HG02970 (cell line): ENCODE measurements at regions not wholly inside any gene's neighbourhood (a gene's known extent, or its start where the extent isn't known, plus 50 kb on each side); places are given as distances from the start of the nearest gene placed in this dataset.
"Not testable (repeated sequence)": the region's sequence is repeated elsewhere in the genome, so short reads cannot be mapped to it uniquely, and the experiment has no call there.

Experiments used
- ATAC-seq: cut with Tn5 transposase; IDR thresholded peaks from one replicate; pipeline ENCODE4 v1.9.1; 2021; ENCODE audit warnings: mild to moderate bottlenecking, moderate library complexity, moderate number of reproducible peaks; ENCODE audit not compliant: unreplicated experiment, low FRiP score

DNA sequence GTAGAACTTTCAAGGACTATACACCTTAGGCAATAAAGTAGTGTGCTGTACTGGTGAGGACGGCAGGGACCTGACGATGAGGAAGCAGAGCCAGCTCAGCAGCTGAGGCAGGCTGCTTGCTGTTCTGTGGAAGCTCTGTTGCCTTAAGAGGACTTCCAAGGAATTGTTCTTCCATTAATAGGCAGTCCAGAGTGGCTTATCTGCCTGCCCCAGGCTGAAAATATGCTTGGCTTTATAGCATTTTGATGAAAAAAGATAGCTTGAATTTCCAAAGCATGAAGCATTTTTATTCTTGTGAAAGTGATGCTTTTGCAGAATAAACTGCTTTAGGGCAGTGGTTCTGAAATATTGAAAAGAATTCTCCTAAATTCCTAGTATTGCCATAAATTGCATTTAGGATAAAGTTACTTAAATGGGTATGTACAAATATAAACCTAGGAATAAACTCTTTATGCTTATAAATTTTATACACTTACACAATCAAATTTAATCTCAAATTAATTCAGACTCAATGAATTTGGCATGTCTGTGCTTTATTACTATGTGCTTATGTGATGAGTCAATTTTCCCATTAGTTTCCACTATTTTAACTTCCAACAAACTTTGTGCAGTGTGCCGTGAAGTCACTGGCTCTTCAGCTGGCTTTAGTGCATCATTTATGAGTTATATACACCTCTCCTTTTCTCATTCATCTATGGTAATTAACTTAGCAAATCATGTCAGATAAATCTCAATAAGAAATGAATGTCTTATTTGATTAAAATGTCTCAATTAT is 231.0 kb upstream of the RASGRP1 start:
- ATAC-seq = no peak

DNA sequence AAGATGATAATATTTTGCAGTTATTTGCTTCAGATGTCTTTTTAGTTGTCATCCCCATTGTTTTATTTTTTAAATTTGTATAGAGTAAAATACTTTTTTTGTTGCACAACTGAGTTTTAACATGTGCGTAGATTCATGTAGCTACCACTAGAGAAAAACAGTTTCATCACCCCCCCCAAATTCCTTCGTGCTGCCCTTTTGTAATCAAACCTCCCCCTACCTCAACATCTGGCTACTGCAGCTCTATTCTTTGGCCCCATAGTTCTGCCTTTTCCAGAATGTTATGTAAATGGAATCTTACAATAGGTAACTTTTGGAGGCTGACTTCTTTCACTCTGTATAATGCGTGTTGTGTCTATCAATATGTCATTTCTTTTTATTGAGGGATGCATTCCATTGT is 232.0 kb upstream of the RASGRP1 start:
- no peak for ATAC-seq

DNA sequence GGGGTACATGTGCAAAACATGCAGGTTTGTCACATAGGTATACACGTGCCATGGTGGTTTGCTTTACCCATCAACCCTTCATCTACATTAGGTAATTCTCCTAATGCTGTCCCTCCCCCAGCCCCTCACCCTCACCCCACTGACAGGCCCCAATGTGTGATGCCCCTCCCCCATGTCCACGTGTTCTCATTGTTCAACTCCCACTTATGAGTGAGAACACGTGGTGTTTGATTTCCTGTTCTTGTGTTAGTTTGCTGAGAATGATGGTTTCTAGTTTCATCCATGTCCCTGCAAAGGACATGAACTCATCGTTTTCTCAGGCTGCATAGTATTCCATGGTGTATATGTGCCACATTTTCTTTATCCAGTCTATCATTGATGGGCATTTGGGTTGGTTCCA is 232.9 kb upstream of the RASGRP1 start:
- ATAC-seq = not testable (repeated sequence)

DNA sequence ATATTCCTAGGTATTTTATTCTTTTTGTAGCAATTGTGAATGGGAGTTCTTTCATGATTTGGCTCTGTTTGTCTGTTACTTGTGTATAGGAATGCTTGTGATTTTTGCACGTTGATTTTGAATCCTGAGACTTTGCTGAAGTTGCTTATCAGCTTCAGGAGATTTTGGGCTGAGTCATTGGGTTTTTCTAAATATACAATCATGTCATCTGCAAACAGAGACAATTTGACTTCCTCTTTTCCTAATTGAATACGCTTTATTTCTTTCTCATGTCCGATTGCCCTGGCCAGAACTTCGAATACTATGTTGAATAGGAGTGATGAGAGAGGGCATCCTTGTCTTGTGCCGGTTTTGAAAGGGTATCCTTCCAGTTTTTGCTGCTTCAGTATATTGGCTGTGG is 234.6 kb upstream of the RASGRP1 start:
- ATAC-seq = not testable (repeated sequence)

GRCh38 chr15:38809621-38810020 is 245.0 kb upstream of the RASGRP1 start:
- no peak for ATAC-seq

DNA sequence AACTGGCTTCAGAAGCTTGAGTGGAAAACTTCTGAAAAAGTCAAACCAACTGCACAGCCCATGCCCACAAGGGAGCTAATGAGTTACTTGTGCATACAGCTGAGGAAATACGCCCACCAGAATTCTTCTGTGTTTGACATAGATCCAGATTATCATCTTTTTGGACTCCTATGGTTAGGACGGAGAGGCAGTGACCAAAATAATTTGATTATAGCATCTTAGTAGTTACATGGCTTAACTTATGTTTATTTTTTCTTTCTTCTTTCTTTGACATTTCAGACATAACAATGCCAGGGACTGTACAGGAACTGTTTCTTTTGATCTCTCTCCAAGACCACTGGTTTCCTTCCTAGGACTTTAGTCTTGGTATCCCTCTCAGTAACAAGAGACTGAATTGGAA is 246.1 kb upstream of the RASGRP1 start:
- ATAC-seq = no peak

DNA sequence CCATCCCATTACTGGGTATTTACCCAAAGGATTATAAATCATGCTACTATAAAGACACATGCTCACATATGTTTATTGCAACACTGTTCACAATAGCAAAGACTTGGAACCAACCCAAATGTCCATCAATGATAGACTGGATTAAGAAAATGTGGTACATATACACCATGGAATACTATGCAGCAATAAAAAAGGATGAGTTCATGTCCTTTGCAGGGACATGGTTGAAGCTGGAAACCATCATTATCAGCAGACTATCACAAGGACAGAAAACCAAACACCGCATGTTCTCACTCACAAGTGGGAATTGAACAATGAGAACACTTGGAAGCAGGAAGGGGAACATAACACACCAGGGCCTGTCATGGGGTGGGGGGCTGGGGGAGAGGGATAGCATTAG is 249.6 kb upstream of the RASGRP1 start:
- ATAC-seq = not testable (repeated sequence)

DNA sequence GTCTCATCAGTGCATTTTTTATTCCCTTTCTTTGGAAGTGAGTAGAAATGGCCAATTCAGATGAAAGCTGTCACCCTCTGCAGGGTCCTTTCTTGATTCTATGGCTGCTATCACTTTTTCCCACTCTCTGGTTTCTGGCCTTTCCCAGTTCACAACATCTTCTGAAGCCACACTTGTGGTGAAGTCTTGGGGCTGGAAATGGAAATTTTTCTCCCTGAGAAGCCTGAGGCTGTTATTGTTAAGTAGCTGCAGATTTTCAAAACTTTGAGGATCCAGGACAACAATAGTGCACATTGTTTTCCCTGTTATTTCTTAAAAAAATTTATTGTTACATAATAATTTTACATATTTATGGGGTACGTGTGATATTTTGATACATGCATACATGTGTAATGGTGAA is 250.3 kb upstream of the RASGRP1 start:
- ATAC-seq = no peak

DNA sequence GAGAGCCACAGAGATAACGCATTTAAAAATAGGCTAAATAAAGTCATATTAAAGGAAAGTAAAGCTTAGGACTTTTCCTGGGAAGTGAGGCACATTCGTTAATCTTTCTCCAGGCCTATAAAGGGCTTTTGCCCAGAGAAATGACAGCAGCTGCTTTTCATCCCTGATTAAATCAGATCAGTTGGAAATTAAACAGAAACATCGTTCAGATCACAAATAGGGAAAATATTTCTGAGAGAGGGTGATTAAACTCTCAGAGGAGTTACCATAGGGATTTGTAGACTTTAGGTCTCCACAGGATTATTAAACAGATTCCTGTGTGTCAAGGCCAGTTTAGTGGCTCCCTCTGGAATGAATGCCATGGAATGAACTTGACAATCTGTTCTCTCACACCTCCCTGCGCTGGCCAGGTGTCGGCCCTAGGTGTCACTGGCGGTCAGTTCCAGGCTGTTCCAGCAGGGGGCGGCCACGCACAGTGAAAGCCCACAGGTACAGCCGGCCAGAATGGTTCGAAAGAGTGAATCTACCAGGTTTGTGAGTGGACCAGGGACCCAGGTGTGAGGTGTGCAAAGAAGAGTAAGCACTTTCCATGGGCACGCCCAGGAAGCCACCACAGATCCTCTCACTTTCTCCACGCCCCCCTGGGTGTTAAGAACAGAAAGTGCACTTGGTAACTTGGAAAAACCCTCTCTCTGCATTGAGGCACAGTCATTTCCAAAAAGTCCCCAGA is 253.0 kb upstream of the RASGRP1 start:
- ATAC-seq = peak; percentile 84

GRCh38 chr15:38818157-38818790 is 253.7 kb upstream of the RASGRP1 start:
- ATAC-seq = no peak

GRCh38 chr15:38819387-38819950 is 254.9 kb upstream of the RASGRP1 start:
- no peak for ATAC-seq

DNA sequence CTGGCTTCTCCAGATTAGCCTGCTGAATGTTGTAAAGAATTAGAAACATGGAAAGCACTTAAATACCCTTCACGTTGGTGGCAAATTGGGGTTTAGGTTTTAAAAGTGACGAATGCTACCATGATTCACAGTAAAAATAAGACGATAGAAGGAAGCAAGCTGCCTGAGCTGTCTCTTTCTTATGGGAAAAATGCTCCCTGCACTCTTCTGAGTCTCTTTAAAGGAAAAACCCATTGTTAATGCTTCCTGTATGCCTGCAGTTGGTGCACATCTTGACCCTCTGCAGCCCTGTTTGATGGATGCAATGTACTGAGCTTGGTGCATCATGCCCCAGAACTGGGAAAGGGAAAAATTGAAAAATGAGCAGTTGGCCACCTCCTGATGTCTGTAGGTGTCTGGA is 258.6 kb upstream of the RASGRP1 start:
- no peak for ATAC-seq

GRCh38 chr15:38824719-38825118 is 260.1 kb upstream of the RASGRP1 start:
- no peak for ATAC-seq

GRCh38 chr15:38826880-38827279 is 262.3 kb upstream of the RASGRP1 start:
- ATAC-seq = no peak

DNA sequence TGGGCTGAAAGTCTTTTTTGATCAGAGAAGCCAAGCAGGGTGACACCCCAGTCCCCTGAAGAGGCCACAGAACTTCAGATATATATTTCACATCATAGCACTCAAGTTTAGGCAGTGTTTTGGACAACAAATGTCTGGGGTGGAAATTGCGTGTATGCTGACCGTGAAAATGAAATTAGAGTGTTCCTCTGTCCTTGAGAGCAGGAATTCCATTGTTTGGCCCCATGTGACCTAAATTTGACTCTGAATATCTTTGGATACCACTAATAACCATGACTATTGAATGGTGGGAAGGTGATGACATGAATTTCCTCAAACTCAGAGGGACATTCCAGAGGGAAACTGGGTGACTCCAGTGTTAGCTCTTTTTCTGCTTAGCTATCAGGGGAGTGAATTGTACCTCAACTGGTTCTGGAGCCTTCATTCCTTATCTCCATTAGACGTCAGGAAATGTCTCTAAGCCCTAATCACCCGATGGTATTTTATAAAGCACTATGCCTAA is 263.5 kb upstream of the RASGRP1 start:
- ATAC-seq = no peak

- ATAC-seq = no peak
Observed at GRCh38 chr15:38829086-38829485, 264.5 kb upstream of the RASGRP1 start.

DNA sequence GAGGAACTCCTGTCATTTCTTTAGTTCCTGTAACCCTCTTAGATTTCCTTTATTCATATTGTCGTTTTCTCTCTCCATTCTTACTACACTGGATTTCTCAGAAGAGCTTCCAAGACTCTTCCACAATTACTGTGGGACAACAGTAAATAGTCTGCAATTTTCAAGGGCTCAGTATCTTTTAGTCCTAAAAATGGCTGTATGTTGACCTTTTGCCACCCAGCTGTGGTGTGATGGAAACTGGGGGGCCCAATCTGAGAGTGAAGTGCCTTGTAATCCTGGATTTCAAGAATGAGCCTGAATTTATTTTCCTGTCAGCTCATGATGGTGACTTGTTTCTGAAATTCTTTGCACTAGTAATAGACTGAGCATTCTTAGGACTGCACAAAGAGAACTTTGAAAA is 277.6 kb upstream of the RASGRP1 start:
- ATAC-seq = no peak

DNA sequence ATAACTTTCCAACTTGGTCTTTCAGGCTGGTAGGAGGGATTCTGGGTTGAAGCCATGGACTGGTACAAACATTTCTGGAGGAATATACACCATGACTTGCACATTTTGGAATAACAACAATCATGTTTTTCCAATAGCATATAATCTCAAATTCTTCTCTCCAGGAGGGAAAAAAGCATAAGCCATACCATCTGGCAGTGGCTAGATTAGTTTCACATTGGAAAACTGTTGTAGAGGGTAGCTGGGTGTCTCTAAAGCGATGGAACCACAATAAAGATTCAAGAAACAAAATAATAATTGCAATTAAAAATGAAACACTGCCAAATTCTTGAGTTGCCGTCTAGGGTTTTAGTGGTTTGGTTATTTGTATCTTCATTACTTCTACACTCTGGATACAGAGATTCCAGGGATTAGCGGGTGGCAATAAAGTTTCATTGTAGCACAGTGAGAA is 278.5 kb upstream of the RASGRP1 start:
- no peak for ATAC-seq

- ATAC-seq = no peak
Observed at GRCh38 chr15:38843736-38844590, 279.3 kb upstream of the RASGRP1 start.

DNA sequence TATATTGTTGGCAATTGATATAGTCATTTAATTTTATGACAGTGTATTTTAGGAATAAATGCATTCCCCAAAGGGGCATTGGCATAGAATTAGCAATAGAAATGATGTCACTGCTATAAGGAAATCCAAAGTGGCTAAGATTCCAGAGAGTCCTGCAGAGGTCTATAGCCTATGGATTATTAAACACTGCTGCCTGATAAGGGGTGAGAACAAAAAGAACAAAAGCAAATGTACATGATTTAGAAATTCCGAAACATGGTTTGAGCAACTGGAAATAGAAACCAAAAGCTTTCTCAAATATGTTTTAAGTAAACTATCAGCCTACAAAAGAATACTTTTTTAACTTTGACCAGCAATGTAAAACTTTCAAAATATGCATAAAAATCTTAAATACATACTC is 280.1 kb upstream of the RASGRP1 start:
- ATAC-seq = no peak
